ENCODE measurements at regions not wholly inside any gene's neighbourhood (a gene's known extent, or its start where the extent isn't known, plus 50 kb on each side); places are given as distances from the start of the nearest gene placed in this dataset.

DNA sequence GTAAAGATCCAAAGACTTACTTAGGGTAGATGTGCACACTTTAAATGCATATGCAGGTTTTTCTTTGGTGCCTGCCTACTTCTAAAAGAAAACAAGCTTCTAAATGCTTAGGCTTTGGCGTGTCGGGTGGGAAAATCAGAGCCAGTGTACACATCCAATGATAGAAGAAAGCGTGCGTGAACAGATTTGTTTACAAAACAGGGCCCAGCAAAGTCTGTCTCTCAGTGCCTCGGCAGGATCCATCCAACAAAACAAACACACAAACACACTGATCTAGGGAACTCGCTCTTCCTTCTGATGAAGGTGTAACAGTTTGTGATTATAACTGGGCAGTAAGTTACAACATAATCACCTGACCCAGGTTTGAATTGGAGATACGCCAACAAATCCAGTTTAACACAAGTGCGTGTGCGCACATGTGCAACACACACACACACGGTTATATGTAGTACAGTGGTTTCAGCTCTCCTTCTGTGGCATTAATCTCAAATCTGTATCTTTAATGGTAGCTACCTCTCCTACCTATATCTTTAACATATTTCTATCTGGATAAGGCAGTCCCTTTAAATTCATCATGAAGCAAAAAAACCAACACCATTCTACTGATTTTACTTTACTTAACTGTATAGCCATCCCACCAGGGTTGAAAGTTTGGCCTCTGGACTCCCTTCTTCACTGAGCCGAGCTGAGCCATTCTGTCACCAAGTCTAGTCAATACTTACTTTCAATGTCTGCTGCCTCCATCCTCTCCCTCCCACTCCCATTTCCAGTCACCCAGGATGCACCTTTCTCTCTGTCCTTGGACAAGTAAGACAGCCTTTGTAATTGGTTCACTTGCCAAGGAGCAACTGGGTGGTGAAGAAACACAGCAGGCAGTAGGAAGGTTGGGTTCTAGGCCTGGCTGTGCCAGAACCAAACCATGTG lies 184.4 kb upstream of the KLF14 start:
- TF ChIP-seq, protein P1, sequence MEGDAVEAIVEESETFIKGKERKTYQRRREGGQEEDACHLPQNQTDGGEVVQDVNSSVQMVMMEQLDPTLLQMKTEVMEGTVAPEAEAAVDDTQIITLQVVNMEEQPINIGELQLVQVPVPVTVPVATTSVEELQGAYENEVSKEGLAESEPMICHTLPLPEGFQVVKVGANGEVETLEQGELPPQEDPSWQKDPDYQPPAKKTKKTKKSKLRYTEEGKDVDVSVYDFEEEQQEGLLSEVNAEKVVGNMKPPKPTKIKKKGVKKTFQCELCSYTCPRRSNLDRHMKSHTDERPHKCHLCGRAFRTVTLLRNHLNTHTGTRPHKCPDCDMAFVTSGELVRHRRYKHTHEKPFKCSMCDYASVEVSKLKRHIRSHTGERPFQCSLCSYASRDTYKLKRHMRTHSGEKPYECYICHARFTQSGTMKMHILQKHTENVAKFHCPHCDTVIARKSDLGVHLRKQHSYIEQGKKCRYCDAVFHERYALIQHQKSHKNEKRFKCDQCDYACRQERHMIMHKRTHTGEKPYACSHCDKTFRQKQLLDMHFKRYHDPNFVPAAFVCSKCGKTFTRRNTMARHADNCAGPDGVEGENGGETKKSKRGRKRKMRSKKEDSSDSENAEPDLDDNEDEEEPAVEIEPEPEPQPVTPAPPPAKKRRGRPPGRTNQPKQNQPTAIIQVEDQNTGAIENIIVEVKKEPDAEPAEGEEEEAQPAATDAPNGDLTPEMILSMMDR (IDR thresholded peaks at IDR 0.05; ENCODE audit: low read length, missing control alignments) = no peak
- H3K4me3 ChIP-seq (replicated peaks; ENCODE audit: low read depth, low read length) = no peak overlapping the region
- no peak for DNase-seq (ENCODE audit: low read depth)

- no peak for DNase-seq (ENCODE audit: low read depth)
- H3K4me3 ChIP-seq (replicated peaks; ENCODE audit: low read depth, low read length) = no peak overlapping the region
- TF ChIP-seq, protein P1 (IDR thresholded peaks at IDR 0.05; ENCODE audit: low read length, missing control alignments) = no peak
Measured at GRCh38 chr7:130919316-130920103, 185.5 kb upstream of the KLF14 start.

GRCh38 chr7:130920122-130920521 lies 186.1 kb upstream of the KLF14 start:
- DNase-seq (ENCODE audit: low read depth) = no peak
- TF ChIP-seq, protein P1 (IDR thresholded peaks at IDR 0.05; ENCODE audit: low read length, missing control alignments) = no peak
- H3K4me3 ChIP-seq (replicated peaks; ENCODE audit: low read depth, low read length) = no peak overlapping the region

- DNase-seq (ENCODE audit: low read depth) = peak; percentile 92
- H3K4me3 ChIP-seq (replicated peaks; ENCODE audit: low read depth, low read length) = peak overlapping the region; percentile 21
- TF ChIP-seq, protein P1 (IDR thresholded peaks at IDR 0.05; ENCODE audit: low read length, missing control alignments) = no peak
Measured at GRCh38 chr7:130921391-130922180, 187.6 kb upstream of the KLF14 start.

DNA sequence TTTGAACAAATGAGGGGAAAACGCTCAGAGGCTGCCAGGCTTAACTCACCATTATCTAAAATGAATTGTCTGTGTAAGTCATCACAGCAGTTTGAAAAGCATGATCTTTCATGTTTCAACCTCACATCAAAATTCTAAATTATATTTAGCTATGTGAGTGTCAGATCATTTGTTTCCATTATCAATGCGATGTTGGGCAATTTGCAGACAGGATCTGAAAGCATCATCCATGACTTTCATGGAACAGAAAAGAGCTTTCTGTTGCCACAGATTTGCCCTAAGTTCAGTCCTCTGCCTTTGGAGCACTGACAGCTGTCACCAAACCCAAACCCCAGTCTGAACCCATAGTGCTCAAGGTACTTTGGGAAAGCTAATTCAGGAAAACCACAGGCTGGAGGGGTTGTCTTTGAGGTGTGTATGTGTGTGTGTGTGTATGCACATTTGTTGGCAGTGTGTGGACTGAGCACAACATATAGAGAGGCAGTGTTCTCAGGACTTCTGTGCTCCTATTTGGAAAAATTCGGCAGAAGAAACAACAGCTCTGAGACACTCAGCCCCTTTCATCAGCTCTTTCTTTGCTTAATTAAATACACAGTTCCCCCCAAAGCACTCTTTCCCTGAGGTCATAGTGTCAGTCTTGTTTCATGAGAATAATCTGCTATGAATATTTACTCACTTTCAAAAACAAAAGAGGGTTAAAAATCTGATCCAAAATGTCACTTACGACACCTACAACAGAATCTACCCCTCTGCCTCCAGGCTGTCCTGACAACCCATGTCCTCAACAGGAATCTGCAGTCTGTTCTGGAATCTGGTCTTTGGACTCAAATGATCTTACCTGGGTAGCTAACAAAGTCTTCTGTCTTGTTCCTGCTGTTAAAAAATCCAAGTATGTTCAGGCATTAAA lies 188.5 kb upstream of the KLF14 start:
- TF ChIP-seq, protein P1 (IDR thresholded peaks at IDR 0.05; ENCODE audit: low read length, missing control alignments) = no peak
- H3K4me3 ChIP-seq (replicated peaks; ENCODE audit: low read depth, low read length) = no peak overlapping the region
- DNase-seq (ENCODE audit: low read depth) = no peak

GRCh38 chr7:130923365-130923764 lies 189.4 kb upstream of the KLF14 start:
- DNase-seq (ENCODE audit: low read depth) = no peak
- no peak overlapping the region for H3K4me3 ChIP-seq (replicated peaks; ENCODE audit: low read depth, low read length)
- TF ChIP-seq, protein P1 (IDR thresholded peaks at IDR 0.05; ENCODE audit: low read length, missing control alignments) = no peak

All from fibroblast of pulmonary artery (primary cell).